Heart left ventricle (tissue), 16 donors: ENCODE measurements at regions not wholly inside any gene's neighbourhood (a gene's known extent, or its start where the extent isn't known, plus 50 kb on each side); places are given as distances from the start of the nearest gene placed in this dataset.

Experiments
- ATAC-seq, 4 donors: fragments of 200-7000 bp; cut with Tn5 transposase; one replicate each; pipeline ENCODE4 v1.9.1; 2020 to 2022; ENCODE audit warnings: moderate library complexity in 4 of 4, mild to moderate bottlenecking in 3 of 4, moderate number of reproducible peaks in 1 of 4
- DNase-seq, 5 donors: peaks; one replicate each; pipeline ENCODE4 v3.0.0-alpha.2; 2020
- H3K27ac ChIP-seq, 12 donors: fragments of 200-600 bp; sonication (generic) in 4 of 12; one replicate each; pipeline versions ENCODE4 v1.5.0 to v1.8.0; 2016 to 2022; ENCODE audit warnings: mild to moderate bottlenecking in 2 of 12
- H3K27me3 ChIP-seq, 9 donors: fragments of 200-600 bp; sonication (generic) in 2 of 9; one replicate each; pipeline versions ENCODE4 v1.5.1 to v1.8.0; 2016 to 2022; ENCODE audit warnings: mild to moderate bottlenecking in 3 of 9
- H3K36me3 ChIP-seq, 9 donors: fragments of 200-600 bp; sonication (generic) in 2 of 9; one replicate each; pipeline versions ENCODE4 v1.5.0 to v1.8.0; 2018 to 2022; ENCODE audit warnings: mild to moderate bottlenecking in 2 of 9
- H3K4me1 ChIP-seq, 12 donors: fragments of 200-600 bp; sonication (generic) in 4 of 12; one replicate each; pipeline versions ENCODE4 v1.5.0 to v1.8.0; 2016 to 2022; ENCODE audit warnings: mild to moderate bottlenecking in 3 of 12
- H3K4me3 ChIP-seq, 12 donors: fragments of 200-600 bp; sonication (generic) in 4 of 12; one replicate each; pipeline versions ENCODE4 v1.5.0 to v1.8.0; 2017 to 2022; ENCODE audit warnings: mild to moderate bottlenecking in 9 of 12, moderate library complexity in 4 of 12
- H3K9me3 ChIP-seq, 12 donors: fragments of 200-600 bp; sonication (generic) in 4 of 12; one replicate each; pipeline versions ENCODE4 v1.5.0 to v1.8.0; 2016 to 2022; ENCODE audit warnings: mild to moderate bottlenecking in 1 of 12
- POLR2A ChIP-seq, 2 donors: fragments of 450-650 bp; IDR thresholded peaks; one replicate each; pipeline ENCODE4 v1.6.1; 2017; ENCODE audit warnings: antibody characterized with exemption in 2 of 2, mild to moderate bottlenecking in 2 of 2, moderate library complexity in 2 of 2
- WGBS, 4 donors: extraction: QIAGEN DNeasy Blood & Tissue Kit in 2 of 4; methylation state at CpG; one replicate each; pipeline versions ENCODE4 v1.1.5 to v1.1.7; 2013 to 2018; 5-methylcytosine and 5-hydroxymethylcytosine counted together
- intact Hi-C, 10 donors: fragments of 100-400 bp; cut with DNase I; formaldehyde crosslinking; loops; one replicate each; pipeline versions ENCODE4 v1.11.1 to v1.14.2; 2022
- TF ChIP-seq, protein P1 (sequence below), 12 donors: fragments of 200-600 bp; sonication (generic) in 4 of 12; IDR thresholded peaks; one replicate each; pipeline versions ENCODE4 v1.5.0 to v1.8.0; 2018 to 2022; ENCODE audit warnings: antibody characterized with exemption in 12 of 12, mild to moderate bottlenecking in 5 of 12
- donor health status: ischemic (EF 13 %, LVEDD 7.1; RV severe dilation, severe dysfunction).
- donor health status: healthy with polysubstance abuse.
- donor health status: DM: no; HTN: yes; CAD: no.
- donor health status: DM: no; HTN: no; CAD: no.
- donor health status: ischemic (EF 25% LVEDD 6.9; RV normal size, moderate dysfunction).
- donor health status: ischemic (EF 25% LVEDD 5.7; RV mildly dilated, moderate dysfunction).
- donor health status: healthy.
- donor health status: DM: yes; HTN: yes; CAD: no.
- donor health status: ischemic (EF 35%, LVEDD 5.7; RV mildly dilated, moderate dysfunction).
- donor health status: nonischemic (EF 11% LVEDD 7.7; RV severe dilation, severe dysfunction).
- donor health status: DM: yes; HTN: yes; CAD: no.
- donor health status: PGD.
- donor health status: ischemic (EF 29% LVEDD 5.4; RV normal size, mild dysfunction).
- donor health status: nonischemic (EF 23%, LVEDD 6.1; RV moderate dilation, normal function).

DNA sequence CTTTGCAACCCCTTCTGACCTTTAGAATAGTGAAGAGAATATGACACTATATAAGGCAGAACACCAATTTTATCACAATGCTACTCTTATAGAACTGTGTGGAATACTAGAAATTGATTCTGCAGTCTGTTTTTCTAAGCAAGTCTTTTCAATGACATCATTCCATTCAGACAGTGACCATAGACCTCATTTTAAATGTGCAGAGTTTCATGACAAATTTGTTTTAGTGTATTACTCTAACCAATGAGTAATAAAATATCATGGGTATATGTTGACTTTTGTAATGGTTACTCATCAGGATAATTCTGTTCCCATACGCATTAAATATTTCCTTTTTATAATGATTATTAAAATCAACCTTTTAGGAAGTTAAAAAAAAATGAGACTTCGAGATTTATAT, 219.9 kb downstream of the COX7C start:
- no peaks in the 10 kb centered on the region for H3K27me3 ChIP-seq
- TF ChIP-seq, protein P1, sequence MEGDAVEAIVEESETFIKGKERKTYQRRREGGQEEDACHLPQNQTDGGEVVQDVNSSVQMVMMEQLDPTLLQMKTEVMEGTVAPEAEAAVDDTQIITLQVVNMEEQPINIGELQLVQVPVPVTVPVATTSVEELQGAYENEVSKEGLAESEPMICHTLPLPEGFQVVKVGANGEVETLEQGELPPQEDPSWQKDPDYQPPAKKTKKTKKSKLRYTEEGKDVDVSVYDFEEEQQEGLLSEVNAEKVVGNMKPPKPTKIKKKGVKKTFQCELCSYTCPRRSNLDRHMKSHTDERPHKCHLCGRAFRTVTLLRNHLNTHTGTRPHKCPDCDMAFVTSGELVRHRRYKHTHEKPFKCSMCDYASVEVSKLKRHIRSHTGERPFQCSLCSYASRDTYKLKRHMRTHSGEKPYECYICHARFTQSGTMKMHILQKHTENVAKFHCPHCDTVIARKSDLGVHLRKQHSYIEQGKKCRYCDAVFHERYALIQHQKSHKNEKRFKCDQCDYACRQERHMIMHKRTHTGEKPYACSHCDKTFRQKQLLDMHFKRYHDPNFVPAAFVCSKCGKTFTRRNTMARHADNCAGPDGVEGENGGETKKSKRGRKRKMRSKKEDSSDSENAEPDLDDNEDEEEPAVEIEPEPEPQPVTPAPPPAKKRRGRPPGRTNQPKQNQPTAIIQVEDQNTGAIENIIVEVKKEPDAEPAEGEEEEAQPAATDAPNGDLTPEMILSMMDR (IDR thresholded peaks at IDR 0.05) = no peak
- TF ChIP-seq POLR2A (IDR thresholded peaks at IDR 0.05) = no peak
- no peaks in the 10 kb centered on the region for H3K9me3 ChIP-seq
- 80 to 83% (median 82%) methylated on average over 2 of the region's 2 CpGs for WGBS, 4 donors
- ATAC-seq (no peak), DNase-seq (no peak)
- no peak overlapping the region for H3K4me3 ChIP-seq
- H3K27ac ChIP-seq = no peak overlapping the region
- H3K4me1 ChIP-seq = no peaks in the 10 kb centered on the region
- no peaks in the 10 kb centered on the region for H3K36me3 ChIP-seq
- intact Hi-C loops = no loop called here

DNA sequence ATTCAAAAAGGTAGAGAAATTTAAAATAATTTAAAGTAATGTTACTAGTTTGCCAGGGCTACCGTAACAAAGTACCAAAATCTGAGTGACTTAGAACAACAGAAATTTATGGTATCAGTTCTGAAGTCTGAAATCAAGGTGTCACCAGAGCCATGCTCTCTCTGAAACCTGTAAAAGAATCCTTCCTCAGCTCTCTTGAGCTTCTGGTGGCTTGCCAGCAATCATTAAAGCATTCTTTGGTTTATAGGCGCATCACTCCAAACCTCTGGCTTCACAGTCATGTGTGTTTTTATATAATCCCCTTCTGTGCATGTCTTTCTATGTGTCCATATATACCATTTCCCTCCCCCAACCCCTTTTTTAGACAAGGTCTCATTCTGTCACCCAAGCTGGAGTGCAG, 220.3 kb downstream of the COX7C start:
- no peak for DNase-seq
- H3K9me3 ChIP-seq = no peaks in the 10 kb centered on the region
- no peaks in the 10 kb centered on the region for H3K4me1 ChIP-seq
- intact Hi-C loops = no loop called here
- TF ChIP-seq, protein P1 (IDR thresholded peaks at IDR 0.05) = no peak
- no peak for TF ChIP-seq POLR2A (IDR thresholded peaks at IDR 0.05)
- ATAC-seq = no peak
- H3K4me3 ChIP-seq = no peak overlapping the region
- H3K27ac ChIP-seq = no peak overlapping the region
- no peaks in the 10 kb centered on the region for H3K27me3 ChIP-seq
- no peaks in the 10 kb centered on the region for H3K36me3 ChIP-seq
- 87 to 97% (median 93%) methylated on average over 2 of the region's 2 CpGs for WGBS, 4 donors

DNA sequence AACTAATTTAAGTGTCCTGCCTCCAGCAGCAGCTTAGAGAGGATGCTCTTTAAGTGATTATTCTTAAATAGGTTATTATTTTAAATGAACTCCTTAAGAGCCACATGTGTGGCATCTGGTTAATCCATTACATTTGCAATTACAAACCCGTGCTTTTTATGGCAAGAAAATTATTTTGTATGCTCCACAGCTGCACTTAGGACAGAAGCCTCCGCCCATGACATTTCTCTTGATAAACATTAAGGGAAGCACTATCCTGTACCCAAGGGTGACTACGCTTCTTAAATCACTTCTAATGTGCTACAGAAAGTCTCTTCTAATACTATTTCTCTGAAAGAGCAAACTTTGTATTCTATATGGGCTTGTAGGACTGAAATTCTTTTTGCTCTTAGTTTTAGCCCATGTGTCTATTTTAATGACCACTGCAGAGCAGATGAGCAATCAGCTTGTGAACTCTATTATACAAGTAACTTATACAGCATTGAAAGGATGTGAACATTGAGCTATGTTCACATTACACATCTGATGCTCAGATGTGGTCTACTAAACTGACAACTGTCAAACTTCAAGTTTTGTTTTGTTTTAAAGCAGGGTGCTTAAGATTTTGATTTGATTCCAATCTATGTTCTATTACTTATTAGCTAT, 223.4 kb downstream of the COX7C start:
- DNase-seq = no peak
- H3K36me3 ChIP-seq = no peaks in the 10 kb centered on the region
- H3K4me1 ChIP-seq = no peaks in the 10 kb centered on the region
- TF ChIP-seq POLR2A (IDR thresholded peaks at IDR 0.05) = no peak
- TF ChIP-seq, protein P1 (IDR thresholded peaks at IDR 0.05) = no peak
- no peaks in the 10 kb centered on the region for H3K9me3 ChIP-seq
- WGBS, 4 donors = 38 to 54% (median 49%) methylated on average over 3 of the region's 3 CpGs
- H3K4me3 ChIP-seq = no peak overlapping the region
- H3K27me3 ChIP-seq = no peaks in the 10 kb centered on the region
- intact Hi-C loops = no loop called here
- no peak overlapping the region for H3K27ac ChIP-seq
- no peak for ATAC-seq

DNA sequence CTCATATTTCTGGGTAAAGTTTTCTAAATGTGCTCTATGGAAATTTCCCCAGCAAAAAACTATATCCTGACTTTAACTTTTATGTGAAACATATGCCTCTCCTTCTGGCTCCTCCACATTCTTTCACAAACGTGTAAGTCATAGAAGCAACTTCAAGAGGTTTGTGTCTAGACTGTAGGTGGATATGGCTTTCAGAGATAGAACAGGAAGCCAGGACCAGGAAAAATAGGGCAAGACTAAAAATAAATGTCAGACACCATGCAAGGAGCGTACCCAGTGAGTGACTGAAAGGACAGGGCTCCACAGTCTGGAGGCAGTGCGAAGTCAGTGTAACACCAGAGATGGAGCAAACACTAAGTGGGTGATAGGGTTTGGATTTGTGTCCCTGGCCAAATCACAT, 240.7 kb downstream of the COX7C start:
- no peak for ATAC-seq

More for the DNA sequence above, 240.7 kb downstream of the COX7C start:
- Histone ChIP-seq H3K36me3 (no peaks in the 10 kb centered on the region), H3K27ac (no peak overlapping the region), H3K4me3 (no peak overlapping the region), H3K27me3 (no peaks in the 10 kb centered on the region), H3K4me1 (no peaks in the 10 kb centered on the region), H3K9me3 (no peaks in the 10 kb centered on the region)
- TF ChIP-seq POLR2A (IDR thresholded peaks at IDR 0.05) = no peak
- TF ChIP-seq, protein P1 (IDR thresholded peaks at IDR 0.05) = no peak
- DNase-seq = no peak
- 41 to 50% (median 46%) methylated on average over 3 of the region's 3 CpGs for WGBS, 4 donors
- intact Hi-C loops = no loop called here
